Activated T-helper 1 cell treated with anti-CD3 and anti-CD28 coated beads, Interleukin-2, amount 50 U/mL, for 16 hours (primary cell): ENCODE measurements at regions not wholly inside any gene's neighbourhood (a gene's known extent, or its start where the extent isn't known, plus 50 kb on each side); places are given as distances from the start of the nearest gene placed in this dataset.
A peak's percentile ranks its signal among the peaks of the same experiment; 100 is the strongest.

ENCODE experiments used
- DNase-seq, 2 donors: peaks; one replicate each; pipeline ENCODE4 v3.0.0-alpha.2; 2020; ENCODE audit warnings: low read depth in 1 of 2, low spot score in 1 of 2

GRCh38 chr5:1669276-1670155 is 130.1 kb downstream of the MRPL36 start:
- DNase-seq: no peak

DNA sequence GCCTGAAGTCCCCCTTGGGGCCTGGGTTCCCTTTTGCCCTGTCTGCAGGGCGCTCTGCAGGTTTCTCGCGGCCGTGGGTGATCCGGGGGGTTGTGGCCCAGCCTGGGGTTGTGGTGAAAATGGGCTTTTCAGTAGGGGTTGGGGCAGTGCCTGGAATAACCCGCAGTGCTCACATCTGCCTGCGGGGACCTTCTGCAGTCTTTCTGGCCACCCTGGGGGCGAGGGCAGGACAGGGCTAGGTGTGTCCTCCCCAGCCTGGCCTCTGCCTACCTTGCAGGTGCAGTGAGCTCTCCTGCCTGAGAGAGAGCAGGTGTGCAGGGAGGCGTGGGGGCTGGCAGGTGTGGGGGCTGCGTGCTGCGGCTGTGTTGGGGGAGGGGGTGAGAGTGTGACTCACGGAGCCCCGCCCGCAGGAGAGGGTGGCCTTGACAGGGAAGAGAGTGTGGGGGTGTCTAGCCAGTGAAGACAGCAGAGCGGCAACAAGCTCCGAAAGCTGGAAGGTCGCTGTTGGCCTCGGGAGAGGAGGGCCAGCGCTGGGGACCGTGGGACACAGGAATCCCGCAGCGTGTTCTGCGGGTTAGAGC is 131.4 kb downstream of the MRPL36 start:
- no peak for DNase-seq

GRCh38 chr5:1667648-1668140 is 131.9 kb downstream of the MRPL36 start:
- no peak for DNase-seq

GRCh38 chr5:1666812-1667588 is 132.6 kb downstream of the MRPL36 start:
- DNase-seq: no peak

DNA sequence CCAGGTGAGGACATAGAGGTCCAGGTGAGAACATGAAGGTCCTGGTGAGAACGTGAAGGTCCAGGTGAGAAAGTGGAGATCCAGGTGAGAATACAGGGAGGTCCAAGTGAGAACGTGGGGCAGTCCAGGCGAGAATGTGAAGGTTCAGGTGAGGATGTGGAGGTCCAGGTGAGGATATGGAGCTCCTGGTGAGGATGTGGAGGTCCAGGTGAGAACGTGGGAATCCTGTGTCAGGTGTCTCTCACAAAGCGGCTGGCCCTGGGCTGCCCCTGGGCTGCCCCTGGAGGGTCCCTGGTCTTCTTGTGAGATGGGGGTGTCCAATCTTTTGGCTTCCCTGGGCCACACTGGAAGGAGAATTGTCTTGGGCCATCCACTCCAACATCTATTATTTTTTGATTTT is 133.4 kb downstream of the MRPL36 start:
- no peak for DNase-seq

DNA sequence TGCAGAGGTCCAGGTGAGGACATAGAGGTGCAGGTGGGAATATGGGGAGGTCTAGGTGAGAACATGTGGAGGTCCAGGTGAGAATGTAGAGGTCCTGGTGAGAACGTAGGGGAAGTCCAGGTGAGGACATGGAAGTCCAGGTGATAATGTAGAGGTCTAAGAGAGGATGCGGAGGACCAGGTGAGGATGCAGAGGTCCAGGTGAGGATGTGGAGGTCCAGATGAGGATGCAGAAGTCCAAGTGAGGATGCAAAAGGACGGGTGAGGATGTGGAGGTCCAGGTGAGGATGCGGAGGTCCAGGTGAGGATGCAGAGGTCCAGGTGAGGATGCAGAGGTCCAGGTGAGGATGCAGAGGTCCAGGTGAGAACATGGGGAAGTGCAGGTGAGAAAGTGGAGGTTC is 133.8 kb downstream of the MRPL36 start:
- DNase-seq: no peak

- no peak for DNase-seq
Measured at GRCh38 chr5:1665231-1665630, 134.4 kb downstream of the MRPL36 start.

GRCh38 chr5:1663186-1663585 is 136.5 kb downstream of the MRPL36 start:
- no peak for DNase-seq

DNA sequence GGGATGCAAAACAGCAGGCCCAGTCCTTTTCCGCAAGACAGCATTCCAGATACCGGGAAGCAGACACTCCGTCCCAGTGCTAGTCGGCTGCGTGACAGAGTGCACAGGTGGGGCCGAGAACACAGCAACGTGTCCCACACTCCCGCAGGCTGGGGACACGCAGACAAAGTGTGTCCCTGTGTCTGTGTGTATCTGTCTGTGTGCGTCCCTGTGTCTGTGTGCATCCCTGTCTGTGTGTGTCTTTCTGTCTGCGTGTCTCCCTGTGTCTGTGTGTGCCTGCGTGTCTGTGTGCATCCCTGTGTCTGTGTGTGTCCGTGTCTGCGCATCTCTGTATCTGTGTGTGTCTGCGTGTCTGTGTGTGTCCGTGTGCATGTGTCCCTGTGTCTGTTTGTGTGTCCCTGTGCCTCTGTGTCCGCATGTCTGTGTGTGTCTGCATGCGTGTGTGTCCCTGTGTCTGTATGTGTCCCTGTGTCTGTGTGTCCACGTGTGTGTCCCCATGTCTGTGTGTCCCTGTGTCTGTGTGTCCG is 137.0 kb downstream of the MRPL36 start:
- peak in 1 of 2 donors; percentile 2 for DNase-seq

- DNase-seq: peak in 1 of 2 donors; percentile 1
Measured at GRCh38 chr5:1661831-1662558, 137.6 kb downstream of the MRPL36 start.

- DNase-seq: no peak
Measured at GRCh38 chr5:1661311-1661710, 137.6 kb upstream of the LPCAT1 start.

DNA sequence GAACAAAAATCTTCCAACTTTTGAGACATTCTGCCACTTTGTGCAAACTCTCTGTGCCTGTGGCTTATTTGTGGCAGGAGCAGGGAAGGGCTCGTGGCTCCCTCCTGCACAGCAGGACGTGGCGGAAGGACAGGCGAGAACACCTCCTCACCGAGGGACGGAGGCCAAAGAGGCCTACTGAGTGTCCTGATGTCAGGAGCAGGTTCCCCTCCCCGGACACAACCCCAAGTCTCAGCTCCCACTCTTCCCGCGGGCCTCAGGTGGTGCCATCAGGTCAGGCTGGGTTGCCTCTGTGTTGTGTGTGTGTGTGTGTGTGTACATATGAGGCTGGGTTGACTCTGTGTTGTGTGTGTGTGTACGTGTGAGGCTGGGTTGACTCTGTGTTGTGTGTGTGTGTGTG is 136.8 kb upstream of the LPCAT1 start:
- no peak for DNase-seq

DNA sequence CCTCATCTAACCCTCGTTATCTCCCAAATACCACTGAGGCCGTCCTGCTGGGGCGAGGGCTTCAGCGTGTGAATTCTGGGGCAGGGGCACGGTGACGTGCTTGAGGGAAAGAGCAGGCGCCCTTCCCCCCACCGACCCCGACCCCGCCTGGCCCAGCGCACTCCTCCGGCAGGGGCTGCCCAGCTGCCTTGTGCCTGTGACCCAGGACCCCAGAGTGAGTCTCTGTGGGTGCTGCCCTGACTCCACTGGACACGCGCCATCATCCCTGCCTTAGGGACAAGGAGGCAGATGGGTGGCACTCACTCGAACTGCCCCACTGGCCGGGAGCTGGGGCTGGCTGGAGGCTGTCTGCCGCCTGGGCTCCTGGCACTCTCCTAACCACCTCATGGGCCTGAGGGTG is 136.2 kb upstream of the LPCAT1 start:
- no peak for DNase-seq

- peak in 1 of 2 donors; percentile 1 for DNase-seq
Measured at GRCh38 chr5:1659100-1659981, 135.6 kb upstream of the LPCAT1 start.

DNA sequence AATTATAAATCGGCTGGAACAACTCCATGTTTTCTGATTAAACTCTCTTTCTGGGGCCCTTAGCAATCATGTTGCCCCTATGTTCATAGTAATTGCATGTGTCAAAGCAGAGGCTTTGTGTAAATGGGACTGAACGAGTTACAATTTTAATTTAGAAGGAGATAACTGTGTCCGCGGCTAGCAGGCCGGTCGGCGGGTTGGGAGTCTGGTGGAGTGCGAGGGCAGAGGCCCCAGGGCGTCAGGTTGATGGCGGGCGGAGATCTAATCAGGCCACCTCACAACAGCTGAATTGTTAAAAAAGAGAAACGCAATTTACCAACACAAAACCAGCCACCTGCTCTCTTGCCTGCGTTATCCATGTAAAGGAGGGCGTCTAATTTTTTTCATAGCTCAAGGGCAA is 134.9 kb upstream of the LPCAT1 start:
- no peak for DNase-seq

- no peak for DNase-seq
Measured at GRCh38 chr5:1657161-1657741, 133.5 kb upstream of the LPCAT1 start.

GRCh38 chr5:1656271-1656975 is 132.7 kb upstream of the LPCAT1 start:
- no peak for DNase-seq

GRCh38 chr5:1655496-1656270 is 131.9 kb upstream of the LPCAT1 start:
- DNase-seq: peak in 1 of 2 donors; percentile 1
